ENCODE measurements at regions not wholly inside any gene's neighbourhood (a gene's known extent, or its start where the extent isn't known, plus 50 kb on each side); places are given as distances from the start of the nearest gene placed in this dataset.

DNA sequence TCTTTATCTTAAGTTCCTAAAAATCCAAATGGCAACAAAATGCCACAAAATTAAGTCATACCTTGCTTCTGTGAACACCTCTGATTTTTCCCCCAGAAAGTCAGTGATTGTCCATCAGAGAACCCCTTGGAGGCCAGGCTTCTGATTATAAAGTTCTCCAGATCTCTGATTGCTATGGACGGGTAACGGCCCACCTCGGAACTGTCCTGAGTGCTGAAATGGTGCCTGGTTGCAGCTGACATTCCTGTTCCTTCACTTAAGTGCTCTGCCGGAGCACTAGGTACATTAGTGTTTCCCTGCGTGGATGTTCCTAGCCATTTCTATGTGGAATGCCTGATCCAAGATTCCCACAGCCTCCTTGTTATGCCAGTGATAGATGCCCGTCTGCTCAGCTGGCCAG lies 85.0 kb downstream of the CHST1 start:
- H3K4me3 ChIP-seq (ENCODE audit: low read depth, low read length) = no peak overlapping the region
- peak; percentile 61 for DNase-seq (ENCODE audit: low read depth)
- TF ChIP-seq CTCF (conservative IDR thresholded peaks at IDR 0.05; ENCODE audit: low read depth, low read length) = no peak

DNA sequence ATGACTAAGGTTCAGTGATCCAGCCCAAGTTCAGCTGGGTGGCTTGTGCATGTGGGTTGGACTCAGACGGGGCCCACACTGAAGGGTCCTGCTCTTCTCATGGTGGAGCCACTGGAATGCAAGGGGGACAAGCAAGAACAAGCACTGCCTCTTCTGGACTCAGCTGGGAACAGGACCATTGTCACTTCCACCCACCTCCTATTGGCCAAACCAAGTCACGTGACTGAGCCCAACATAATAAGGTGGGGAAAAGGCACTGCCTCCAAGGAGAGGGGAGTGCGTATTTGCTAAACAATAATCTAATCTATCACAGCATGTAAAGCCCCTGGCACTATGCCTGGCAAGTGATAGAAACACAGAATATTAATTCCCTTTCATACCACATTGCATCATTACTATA lies 87.1 kb downstream of the CHST1 start:
- TF ChIP-seq CTCF (conservative IDR thresholded peaks at IDR 0.05; ENCODE audit: low read depth, low read length) = no peak
- no peak for DNase-seq (ENCODE audit: low read depth)
- H3K4me3 ChIP-seq (ENCODE audit: low read depth, low read length) = no peak overlapping the region

GRCh38 chr11:45577752-45578151 lies 87.7 kb downstream of the CHST1 start:
- DNase-seq (ENCODE audit: low read depth) = no peak
- no peak for TF ChIP-seq CTCF (conservative IDR thresholded peaks at IDR 0.05; ENCODE audit: low read depth, low read length)
- no peak overlapping the region for H3K4me3 ChIP-seq (ENCODE audit: low read depth, low read length)

DNA sequence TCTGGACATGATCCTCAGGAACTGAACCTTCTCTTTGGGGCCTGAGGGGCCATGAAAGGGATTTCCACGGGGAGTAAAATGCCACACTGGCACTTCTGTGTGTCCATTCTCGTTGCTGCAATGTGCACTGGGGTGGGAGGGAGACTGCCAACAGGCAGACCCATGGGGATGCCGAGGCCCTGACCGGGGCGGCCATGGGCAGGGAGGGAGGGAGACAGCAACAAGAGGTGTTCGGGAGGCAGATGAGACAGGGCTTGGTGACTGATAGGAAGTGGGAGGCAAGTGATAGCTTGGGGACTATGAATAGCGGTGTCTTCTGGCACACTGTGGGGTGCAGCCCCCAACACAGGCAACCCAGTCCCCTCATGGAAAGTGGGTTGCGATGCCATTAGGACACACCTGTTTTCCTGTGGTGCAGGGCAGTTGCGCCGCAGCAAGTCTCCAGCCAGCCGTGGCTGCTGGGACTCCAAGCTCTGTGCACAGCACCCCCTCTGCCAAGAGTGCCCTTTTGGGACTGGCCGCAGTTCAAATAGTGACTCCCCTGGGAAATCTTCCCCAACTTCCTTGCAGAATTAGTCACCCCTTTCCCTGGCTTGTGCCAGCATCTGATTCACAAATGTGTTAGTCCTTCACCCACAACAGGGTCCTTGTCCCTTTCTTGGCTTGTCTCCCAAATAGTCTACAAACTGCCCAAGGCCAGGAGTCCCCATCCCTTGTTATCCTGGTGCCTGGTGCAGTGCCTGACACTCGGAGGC lies 88.8 kb downstream of the CHST1 start:
- H3K4me3 ChIP-seq (ENCODE audit: low read depth, low read length) = no peak overlapping the region

GRCh38 chr11:45573728-45574127 lies 91.7 kb downstream of the CHST1 start:
- H3K4me3 ChIP-seq (ENCODE audit: low read depth, low read length) = no peak overlapping the region
- no peak for DNase-seq (ENCODE audit: low read depth)
- TF ChIP-seq CTCF (conservative IDR thresholded peaks at IDR 0.05; ENCODE audit: low read depth, low read length) = no peak

More for the DNA sequence above, 88.8 kb downstream of the CHST1 start:
- DNase-seq (ENCODE audit: low read depth) = no peak
- no peak for TF ChIP-seq CTCF (conservative IDR thresholded peaks at IDR 0.05; ENCODE audit: low read depth, low read length)

- DNase-seq (ENCODE audit: low read depth) = no peak
- no peak overlapping the region for H3K4me3 ChIP-seq (ENCODE audit: low read depth, low read length)
- TF ChIP-seq CTCF (conservative IDR thresholded peaks at IDR 0.05; ENCODE audit: low read depth, low read length) = no peak
Observed at GRCh38 chr11:45572354-45573123, 92.9 kb downstream of the CHST1 start.
